NCI-H1092 (cell line): ENCODE measurements at regions not wholly inside any gene's neighbourhood (a gene's known extent, or its start where the extent isn't known, plus 50 kb on each side); places are given as distances from the start of the nearest gene placed in this dataset.

Source experiments
- DNase-seq: peaks from one replicate; lab custom pipeline; 2025; lab: John Stamatoyannopoulos, UW

DNA sequence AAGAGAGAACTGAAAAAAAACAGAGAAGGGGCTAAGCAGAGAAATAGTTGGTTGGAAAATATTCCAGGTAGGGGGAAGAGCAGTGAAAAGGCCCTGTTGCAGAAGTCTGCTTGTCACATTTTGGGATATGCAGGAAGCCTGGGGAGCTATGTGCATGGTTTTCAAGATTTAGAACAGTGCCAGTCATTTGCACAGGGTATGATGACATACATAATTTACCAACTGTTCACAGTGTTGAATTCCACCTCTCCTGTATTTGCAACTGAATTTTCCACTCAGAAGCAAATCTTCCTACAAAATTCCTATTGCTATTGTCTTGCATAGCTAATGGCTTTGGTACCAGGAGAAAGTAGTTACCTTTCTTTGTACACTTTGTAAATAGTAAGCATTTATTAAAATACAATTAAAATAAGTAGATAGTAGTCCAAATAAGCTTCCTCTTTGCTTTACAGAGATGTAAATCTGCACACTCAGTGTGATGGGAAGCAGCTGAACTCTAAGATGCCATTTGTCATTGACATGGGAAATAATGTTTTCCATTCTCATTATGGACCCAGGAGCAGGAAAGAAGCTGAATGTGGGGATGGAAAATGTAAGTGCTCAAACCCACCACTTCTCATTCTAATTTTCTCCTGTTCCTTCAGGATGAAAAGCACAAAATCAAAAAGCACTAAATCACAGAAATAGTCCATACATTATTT lies 177.4 kb downstream of the BTG1 start:
- no peak for DNase-seq

- no peak for DNase-seq
These were observed 178.1 kb downstream of the BTG1 start for GRCh38 chr12:91967590-91967989.

DNA sequence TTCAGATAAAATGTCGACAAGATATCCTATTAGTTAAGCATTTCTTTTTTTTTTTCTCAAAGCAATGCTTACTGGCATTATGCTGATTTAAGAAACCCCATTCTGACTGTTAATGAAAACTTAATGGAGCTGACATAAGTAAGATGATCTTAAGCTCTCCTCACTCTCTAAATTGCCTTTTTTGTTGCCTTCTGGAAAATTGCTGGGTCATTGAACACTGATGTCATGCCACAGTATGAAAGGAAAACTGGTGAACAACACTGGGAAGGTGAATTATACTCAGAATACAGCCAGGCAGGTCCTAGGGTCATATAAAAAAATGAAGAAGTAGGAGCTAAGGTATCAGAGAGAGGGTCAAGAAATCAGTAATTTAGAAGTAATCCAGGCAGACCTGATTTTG lies 179.9 kb downstream of the BTG1 start:
- DNase-seq: no peak

DNA sequence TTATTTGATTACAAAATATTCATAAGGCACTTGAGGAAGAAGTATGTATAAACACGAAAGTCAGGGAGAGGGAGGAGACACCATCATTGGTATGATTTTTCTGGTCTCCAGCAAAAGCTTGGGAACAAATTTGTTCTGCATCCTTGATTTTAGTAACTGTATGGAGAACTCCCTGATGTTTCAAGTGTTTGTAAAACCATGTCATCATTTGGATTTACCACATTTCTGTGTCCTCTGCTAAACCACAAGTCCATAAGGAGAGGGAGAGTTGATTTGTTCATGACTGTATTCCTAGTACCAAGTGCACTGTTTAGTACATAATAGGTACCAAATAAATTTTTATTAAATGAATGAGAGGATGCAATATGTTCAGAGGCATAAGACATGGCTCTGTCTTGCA lies 181.1 kb downstream of the BTG1 start:
- DNase-seq: no peak

- DNase-seq: no peak
These were observed 186.4 kb downstream of the BTG1 start for GRCh38 chr12:91959220-91959619.

- no peak for DNase-seq
These were observed 186.8 kb downstream of the BTG1 start for GRCh38 chr12:91958816-91959215.

- DNase-seq: no peak
These were observed 190.9 kb downstream of the BTG1 start for GRCh38 chr12:91954747-91955146.

DNA sequence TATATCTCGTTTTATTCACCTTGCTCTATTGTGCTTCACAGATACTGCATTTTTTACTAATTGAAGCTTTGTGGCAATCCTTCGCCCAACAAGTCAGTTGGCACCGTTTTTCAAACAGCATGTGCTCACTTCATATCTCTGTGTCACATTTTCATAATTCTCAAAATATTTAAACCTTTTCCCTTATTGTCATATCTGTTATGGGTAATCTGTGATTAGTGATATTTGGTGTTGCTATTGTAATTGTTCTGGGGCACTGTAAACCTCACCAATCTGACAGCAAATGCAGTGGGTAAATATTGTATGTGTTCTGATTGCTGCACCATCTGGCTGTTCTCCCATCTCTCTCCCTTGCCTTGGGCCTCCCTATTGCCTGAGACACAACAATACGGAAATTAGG lies 191.3 kb downstream of the BTG1 start:
- DNase-seq: no peak

GRCh38 chr12:91952916-91953315 lies 192.7 kb downstream of the BTG1 start:
- no peak for DNase-seq

DNA sequence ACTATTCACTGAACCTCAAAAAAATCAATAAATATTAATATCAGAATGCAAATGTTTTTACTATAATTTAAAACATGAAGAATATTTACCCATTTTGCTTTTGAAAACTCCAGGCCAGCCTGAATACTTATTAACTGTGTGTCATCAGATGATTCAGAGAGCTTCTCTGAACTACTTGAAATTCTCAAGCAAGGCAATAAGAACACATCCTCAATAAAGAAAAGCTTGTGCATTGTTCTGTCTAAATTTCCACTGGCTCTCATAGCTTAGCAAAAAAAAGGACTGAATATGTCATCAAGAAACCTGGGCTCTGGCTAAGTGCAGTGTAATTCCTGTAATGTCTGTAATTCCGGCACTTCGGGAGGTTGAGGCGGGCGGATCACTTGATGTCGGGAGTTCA lies 194.1 kb downstream of the BTG1 start:
- no peak for DNase-seq

- no peak for DNase-seq
These were observed 197.1 kb downstream of the BTG1 start for GRCh38 chr12:91948504-91948903.

DNA sequence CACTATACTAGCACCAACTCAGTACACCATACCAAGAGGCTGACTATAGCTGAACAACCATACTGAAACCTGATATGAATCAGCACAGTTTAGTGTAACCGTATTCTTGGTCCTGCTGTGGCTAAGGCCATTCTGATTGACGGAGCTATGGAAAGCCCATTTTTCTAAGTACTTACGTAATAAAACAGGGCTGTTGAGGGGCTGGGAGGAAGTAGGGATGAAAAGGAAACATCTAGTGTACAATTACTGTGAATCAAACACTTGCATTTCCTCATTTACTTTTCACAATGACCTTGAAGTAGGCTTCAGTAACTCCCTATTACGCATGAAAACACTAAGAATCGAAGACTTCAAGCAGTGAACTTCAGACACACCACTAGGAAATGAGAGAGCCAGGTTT lies 198.2 kb downstream of the BTG1 start:
- DNase-seq: no peak

DNA sequence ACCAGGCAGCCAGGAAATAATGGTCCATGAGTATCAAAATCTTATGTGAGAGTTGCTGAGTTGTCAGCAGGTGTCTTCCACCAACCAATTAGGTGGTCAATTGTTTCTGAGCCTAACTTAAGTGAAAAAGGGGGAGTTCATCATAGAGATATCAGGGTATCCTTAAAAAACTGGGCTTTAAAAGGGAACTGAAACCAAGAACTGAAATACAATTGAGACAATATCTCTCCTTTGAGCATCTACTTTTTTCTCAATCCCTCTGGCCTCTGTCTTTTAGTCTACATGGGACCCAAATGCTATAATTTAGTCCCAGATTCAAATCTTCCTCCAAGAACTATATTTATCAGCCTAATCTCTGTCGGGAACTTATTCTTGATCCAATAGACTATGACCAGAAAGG lies 201.0 kb downstream of the BTG1 start:
- DNase-seq: no peak

DNA sequence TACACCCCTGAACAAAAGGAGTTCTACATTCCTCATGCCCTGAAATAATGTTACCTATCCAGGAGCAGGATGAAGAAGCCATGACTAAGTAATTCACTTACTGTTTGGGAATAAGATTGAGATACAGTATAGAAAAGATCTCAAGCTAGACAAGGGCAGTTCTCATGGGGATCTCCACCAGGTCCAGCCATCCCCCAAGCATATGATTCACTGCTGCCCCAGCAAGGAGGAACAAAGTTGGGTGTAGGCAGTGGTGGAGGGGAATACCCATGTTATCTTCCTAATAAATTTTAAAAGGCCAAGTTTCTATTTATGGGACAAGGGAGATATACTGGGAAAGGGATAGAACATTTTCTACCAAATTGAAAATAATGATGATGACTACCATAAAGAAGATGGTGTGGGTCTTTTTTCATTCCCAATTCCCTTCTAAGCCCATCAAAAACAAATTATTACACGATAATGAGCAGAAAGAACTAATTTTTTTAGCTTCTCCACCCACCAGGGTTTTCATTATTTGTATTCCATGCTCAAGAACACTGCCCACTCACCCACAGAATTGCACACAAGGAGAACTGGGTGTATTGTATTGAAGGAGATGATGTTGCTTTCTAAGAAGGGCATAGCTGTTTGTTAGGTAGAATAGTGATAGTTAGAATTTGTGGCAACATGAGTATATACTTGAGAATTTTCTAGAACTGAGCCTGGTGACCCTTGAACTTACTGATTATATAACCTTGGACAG lies 204.6 kb downstream of the BTG1 start:
- no peak for DNase-seq

DNA sequence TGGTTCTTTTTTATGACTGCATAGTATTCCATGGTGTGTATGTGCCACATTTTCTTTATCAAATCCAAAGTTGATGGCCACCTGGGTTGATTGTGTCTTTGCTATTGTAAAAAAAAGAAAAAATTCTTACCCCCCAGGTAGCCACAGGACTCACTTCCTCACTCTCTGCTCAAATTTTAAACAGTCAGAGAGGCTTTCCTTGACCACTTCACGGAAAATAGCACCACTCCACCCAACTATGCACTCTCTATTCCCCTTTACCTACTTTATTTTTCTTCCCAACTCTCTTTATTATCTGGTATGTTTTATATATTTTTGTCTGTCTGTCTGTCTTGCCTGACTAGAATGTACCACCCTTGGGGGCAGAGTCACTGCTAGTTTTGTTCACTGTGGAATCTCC lies 205.3 kb downstream of the BTG1 start:
- no peak for DNase-seq

DNA sequence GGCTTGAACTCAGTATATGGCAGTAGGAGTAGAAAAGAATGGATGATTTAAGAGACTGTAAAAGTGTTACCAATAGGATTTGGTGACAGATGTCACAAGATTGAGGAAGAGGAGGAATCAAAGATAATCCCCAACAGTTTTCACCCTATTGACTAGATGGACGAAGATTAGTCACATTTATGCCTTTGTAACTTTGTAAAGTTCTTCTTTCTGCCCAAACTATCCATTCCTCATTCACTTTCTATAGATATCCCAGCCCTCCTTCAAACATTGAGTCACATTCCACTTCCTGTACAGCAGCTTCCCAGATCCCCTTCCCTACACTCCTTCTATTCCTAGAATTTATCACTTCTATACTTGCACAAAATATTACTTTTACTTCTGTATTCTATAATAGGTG lies 207.9 kb downstream of the BTG1 start:
- DNase-seq: no peak

DNA sequence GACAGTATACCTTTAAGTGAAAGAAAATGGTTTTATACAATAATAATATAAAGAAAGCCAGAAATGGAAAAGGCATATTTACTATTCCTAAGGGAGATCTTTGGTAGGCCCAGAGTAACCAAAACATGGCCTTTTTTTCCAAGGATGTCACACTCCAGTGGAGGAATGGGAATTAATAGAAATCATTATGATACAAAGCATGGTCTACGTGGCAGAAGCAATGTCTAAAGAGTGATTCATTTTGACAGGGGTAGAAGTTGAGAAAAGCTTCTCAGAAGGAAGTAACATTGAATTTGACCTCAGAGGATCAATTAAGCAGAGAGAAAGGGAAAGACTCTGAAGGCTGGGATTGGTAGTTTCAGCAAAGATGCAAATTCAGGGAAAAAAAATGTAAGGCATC lies 208.6 kb downstream of the BTG1 start:
- DNase-seq: no peak

GRCh38 chr12:91935296-91935695 lies 210.3 kb downstream of the BTG1 start:
- no peak for DNase-seq

- no peak for DNase-seq
These were observed 214.5 kb downstream of the BTG1 start for GRCh38 chr12:91931111-91931510.

- DNase-seq: no peak
These were observed 217.1 kb downstream of the BTG1 start for GRCh38 chr12:91928501-91928900.

DNA sequence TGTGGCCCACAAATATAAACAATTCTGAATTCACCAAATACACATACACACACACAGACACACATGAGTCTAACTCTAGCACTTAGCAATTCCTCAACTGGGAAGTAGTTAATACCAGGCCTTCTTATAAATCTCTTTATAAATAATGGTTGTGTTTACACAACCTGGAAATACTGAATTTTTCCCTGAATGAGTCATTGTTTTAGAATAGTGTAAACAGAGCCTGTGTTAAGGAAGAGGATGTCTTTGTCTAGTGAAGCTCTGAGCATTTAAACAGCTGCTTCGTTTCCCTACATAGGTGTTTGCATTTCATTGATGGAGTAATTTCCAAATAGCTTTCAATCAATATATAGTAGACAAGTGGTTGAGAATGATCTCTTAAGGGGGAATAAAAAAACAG lies 218.8 kb downstream of the BTG1 start:
- DNase-seq: peak; percentile 54

- DNase-seq: no peak
These were observed 220.8 kb downstream of the BTG1 start for GRCh38 chr12:91924827-91925226.

GRCh38 chr12:91923864-91924263 lies 221.8 kb downstream of the BTG1 start:
- DNase-seq: no peak

GRCh38 chr12:91922674-91923073 lies 223.0 kb downstream of the BTG1 start:
- no peak for DNase-seq
